Hepatocyte (in vitro differentiated cells): ENCODE measurements at regions not wholly inside any gene's neighbourhood (a gene's known extent, or its start where the extent isn't known, plus 50 kb on each side); places are given as distances from the start of the nearest gene placed in this dataset.

Source experiments
- DNase-seq: peaks from one replicate; pipeline ENCODE4 v3.0.0-alpha.2; 2016; ENCODE audit warnings: low spot score
- H2AFZ ChIP-seq: fragments of 200-600 bp; sonication (generic); 2 replicates; pipeline ENCODE4 v1.6.0; 2016; ENCODE audit warnings: antibody characterized with exemption, mild to moderate bottlenecking
- H3K27ac ChIP-seq: fragments of 200-600 bp; sonication (generic); 2 replicates; pipeline ENCODE4 v1.5.1; 2016; ENCODE audit warnings: mild to moderate bottlenecking
- H3K27me3 ChIP-seq: fragments of 200-600 bp; sonication (generic); 2 replicates; pipeline ENCODE4 v1.6.1; 2016
- H3K36me3 ChIP-seq: fragments of 200-600 bp; sonication (generic); replicated peaks from 2 replicates; pipeline ENCODE4 v1.5.1; 2016; ENCODE audit warnings: low read depth; ENCODE audit not compliant: insufficient read depth
- H3K4me1 ChIP-seq: fragments of 200-600 bp; sonication (generic); 2 replicates; pipeline ENCODE4 v1.5.1; 2016; ENCODE audit warnings: mild to moderate bottlenecking, moderate library complexity; ENCODE audit not compliant: insufficient read depth
- H3K4me2 ChIP-seq: fragments of 200-600 bp; sonication (generic); 2 replicates; pipeline ENCODE4 v1.6.0; 2016
- H3K4me3 ChIP-seq: fragments of 200-600 bp; sonication (generic); 2 replicates; pipeline ENCODE4 v1.5.1; 2016; ENCODE audit warnings: mild to moderate bottlenecking
- H3K79me2 ChIP-seq: fragments of 200-600 bp; sonication (generic); 2 replicates; pipeline ENCODE4 v1.6.0; 2017; ENCODE audit warnings: mild to moderate bottlenecking
- H3K9me2 ChIP-seq: fragments of 200-600 bp; sonication (generic); replicated peaks from 2 replicates; pipeline ENCODE4 v1.6.0; 2017; ENCODE audit warnings: mild to moderate bottlenecking; ENCODE audit not compliant: insufficient read depth
- H3K9me3 ChIP-seq: fragments of 200-600 bp; sonication (generic); 2 replicates; pipeline ENCODE4 v1.5.1; 2016; ENCODE audit warnings: low read depth, mild to moderate bottlenecking
- H4K20me1 ChIP-seq: fragments of 200-600 bp; sonication (generic); 2 replicates; pipeline ENCODE4 v1.6.0; 2016; ENCODE audit warnings: mild to moderate bottlenecking; ENCODE audit not compliant: insufficient read depth, poor library complexity, severe bottlenecking
- EZH2 ChIP-seq: fragments of 200-600 bp; sonication (generic); IDR thresholded peaks from 2 replicates; pipeline ENCODE4 v1.6.1; 2016; ENCODE audit warnings: antibody characterized with exemption, mild to moderate bottlenecking, borderline replicate concordance
- EZH2phosphoT487 ChIP-seq: fragments of 200-600 bp; sonication (generic); IDR thresholded peaks from one replicate; pipeline ENCODE4 v1.6.1; 2018; ENCODE audit warnings: antibody characterized with exemption, mild to moderate bottlenecking, low read depth, moderate library complexity; ENCODE audit not compliant: unreplicated experiment, severe bottlenecking
- WGBS: methylation state at CpG from one replicate; pipeline ENCODE4 v1.1.6; 2016; ENCODE audit warnings: low lambda C conversion rate; ENCODE audit errors: missing lambda C conversion rate; 5-methylcytosine and 5-hydroxymethylcytosine counted together
- TF ChIP-seq, protein P1 (sequence below): fragments of 200-600 bp; sonication (generic); IDR thresholded peaks from 2 replicates; pipeline ENCODE4 v1.5.1; 2016; ENCODE audit warnings: antibody characterized with exemption, mild to moderate bottlenecking; ENCODE audit not compliant: poor library complexity

DNA sequence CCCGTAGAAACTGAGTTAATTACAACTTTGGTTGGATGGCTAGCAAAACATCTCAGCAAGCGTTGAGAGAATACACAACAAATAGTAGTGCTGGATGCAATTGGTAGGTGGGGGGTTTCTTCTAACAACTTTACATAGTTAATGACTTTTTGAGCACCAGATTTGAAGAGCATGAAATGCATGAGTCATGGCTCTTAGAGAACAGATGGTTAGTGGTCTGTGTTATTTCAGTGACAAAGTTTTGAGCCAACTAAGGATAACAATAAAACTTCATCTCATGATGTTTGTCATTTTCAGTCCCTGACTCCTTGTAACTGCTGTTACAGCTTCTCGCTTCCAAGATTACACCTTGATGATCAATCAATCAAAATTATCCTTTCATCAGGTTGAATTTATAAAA is 399.0 kb upstream of the BRINP1 start:
- Histone ChIP-seq H2AFZ (no peak overlapping the region), H3K36me3 (no peaks in the 10 kb centered on the region), H3K4me3 (no peak overlapping the region), H3K9me3 (no peaks in the 10 kb centered on the region), H3K9me2 (no peaks in the 10 kb centered on the region), H3K27ac (no peak overlapping the region), H4K20me1 (no peaks in the 10 kb centered on the region), H3K4me1 (no peaks in the 10 kb centered on the region), H3K4me2 (no peak overlapping the region), H3K79me2 (no peaks in the 10 kb centered on the region), H3K27me3 (peaks cover 5% of the 10 kb centered on the region)
- TF ChIP-seq EZH2phosphoT487 (no peak), EZH2 (no peak)
- TF ChIP-seq, protein P1, sequence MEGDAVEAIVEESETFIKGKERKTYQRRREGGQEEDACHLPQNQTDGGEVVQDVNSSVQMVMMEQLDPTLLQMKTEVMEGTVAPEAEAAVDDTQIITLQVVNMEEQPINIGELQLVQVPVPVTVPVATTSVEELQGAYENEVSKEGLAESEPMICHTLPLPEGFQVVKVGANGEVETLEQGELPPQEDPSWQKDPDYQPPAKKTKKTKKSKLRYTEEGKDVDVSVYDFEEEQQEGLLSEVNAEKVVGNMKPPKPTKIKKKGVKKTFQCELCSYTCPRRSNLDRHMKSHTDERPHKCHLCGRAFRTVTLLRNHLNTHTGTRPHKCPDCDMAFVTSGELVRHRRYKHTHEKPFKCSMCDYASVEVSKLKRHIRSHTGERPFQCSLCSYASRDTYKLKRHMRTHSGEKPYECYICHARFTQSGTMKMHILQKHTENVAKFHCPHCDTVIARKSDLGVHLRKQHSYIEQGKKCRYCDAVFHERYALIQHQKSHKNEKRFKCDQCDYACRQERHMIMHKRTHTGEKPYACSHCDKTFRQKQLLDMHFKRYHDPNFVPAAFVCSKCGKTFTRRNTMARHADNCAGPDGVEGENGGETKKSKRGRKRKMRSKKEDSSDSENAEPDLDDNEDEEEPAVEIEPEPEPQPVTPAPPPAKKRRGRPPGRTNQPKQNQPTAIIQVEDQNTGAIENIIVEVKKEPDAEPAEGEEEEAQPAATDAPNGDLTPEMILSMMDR, result no peak
- WGBS, result 69% methylated on average over 3 of the region's 3 CpGs
- DNase-seq, result no peak

DNA sequence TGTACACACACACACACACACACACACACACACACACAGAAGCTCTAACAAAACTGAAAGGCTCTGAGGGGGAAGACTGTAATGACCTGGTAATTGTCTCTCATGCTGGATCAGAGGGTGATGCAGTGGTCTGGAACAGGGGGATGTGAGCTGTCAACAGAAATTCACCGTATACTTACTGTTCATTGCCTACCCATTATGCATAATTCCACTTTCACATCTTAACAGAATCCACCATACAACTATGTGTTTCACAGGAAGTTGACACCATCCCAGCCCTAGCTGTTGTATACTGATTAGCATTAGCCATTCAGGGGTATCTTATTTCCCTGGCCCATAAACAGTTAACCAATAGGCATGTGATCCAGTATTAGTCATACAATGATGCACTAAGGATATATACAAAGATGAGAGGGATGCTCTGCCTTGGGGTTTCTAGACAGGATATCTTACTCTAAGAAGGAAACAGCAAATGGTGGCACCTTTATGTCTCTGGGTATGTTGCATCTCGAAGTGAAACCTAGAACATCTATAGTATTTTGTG is 396.5 kb upstream of the BRINP1 start:
- Histone ChIP-seq H3K4me3 (no peak overlapping the region), H3K27me3 (no peaks in the 10 kb centered on the region), H3K36me3 (no peaks in the 10 kb centered on the region), H3K79me2 (no peaks in the 10 kb centered on the region), H3K27ac (no peak overlapping the region), H4K20me1 (no peaks in the 10 kb centered on the region), H2AFZ (no peak overlapping the region), H3K4me2 (no peak overlapping the region), H3K9me3 (no peaks in the 10 kb centered on the region), H3K9me2 (no peaks in the 10 kb centered on the region), H3K4me1 (no peaks in the 10 kb centered on the region)
- no peak for TF ChIP-seq EZH2
- no peak for TF ChIP-seq EZH2phosphoT487
- TF ChIP-seq, protein P1, result no peak
- DNase-seq, result no peak
- WGBS, result 67% methylated on average over 2 of the region's 2 CpGs

DNA sequence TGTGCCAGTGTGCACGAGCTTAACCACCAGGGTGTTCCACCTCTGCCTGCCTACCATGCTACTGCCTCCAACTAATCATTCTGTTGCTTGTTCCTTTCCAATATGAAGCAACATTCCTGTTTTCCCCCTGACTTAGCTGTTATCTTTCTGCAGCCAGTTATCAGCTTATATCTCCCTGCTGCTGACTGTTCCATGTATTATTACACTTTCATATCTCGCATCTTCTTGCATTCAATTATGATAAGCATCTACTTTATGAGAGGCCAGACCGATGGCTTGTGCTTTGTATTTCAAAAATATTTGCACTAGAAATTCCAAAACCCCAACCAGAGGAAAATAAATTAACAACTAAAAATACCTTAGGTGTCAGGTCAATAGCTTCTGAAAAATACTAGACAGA is 394.0 kb upstream of the BRINP1 start:
- Histone ChIP-seq H3K27me3 (peaks cover 5% of the 10 kb centered on the region), H4K20me1 (no peaks in the 10 kb centered on the region), H3K4me1 (no peaks in the 10 kb centered on the region), H3K36me3 (no peaks in the 10 kb centered on the region), H2AFZ (no peak overlapping the region), H3K4me3 (no peak overlapping the region), H3K27ac (no peak overlapping the region), H3K79me2 (no peaks in the 10 kb centered on the region), H3K9me2 (no peaks in the 10 kb centered on the region), H3K4me2 (no peak overlapping the region), H3K9me3 (no peaks in the 10 kb centered on the region)
- 23% methylated on average over 3 of the region's 3 CpGs for WGBS
- no peak for TF ChIP-seq EZH2
- no peak for DNase-seq

DNA sequence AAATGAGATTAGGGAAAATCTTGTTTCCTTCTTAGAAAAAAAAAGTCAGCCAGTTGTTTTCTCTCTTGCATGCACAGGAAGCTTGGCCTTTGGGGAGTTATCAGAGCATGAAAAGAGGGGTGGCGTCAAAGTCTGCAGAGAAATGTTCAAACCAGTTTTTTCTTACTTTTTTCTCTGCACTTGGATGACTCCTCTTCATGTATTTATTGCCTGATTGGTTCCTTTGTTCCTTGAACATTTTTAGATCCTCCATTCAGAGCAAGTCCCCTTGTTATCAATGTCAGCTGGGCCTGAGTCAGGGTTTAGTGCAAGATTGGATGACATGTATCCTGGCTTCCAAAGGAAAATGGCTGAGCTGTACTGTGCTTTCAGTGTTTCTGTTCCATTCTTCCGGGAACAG is 392.6 kb upstream of the BRINP1 start:
- H3K9me2 ChIP-seq, result no peaks in the 10 kb centered on the region
- DNase-seq, result no peak
- peaks cover 5% of the 10 kb centered on the region for H3K27me3 ChIP-seq
- no peak overlapping the region for H3K27ac ChIP-seq
- H3K4me3 ChIP-seq, result no peak overlapping the region
- no peaks in the 10 kb centered on the region for H3K9me3 ChIP-seq
- no peaks in the 10 kb centered on the region for H4K20me1 ChIP-seq
- H3K4me2 ChIP-seq, result no peak overlapping the region
- WGBS, result 80% methylated on average over 2 of the region's 2 CpGs
- no peak overlapping the region for H2AFZ ChIP-seq
- no peaks in the 10 kb centered on the region for H3K4me1 ChIP-seq
- TF ChIP-seq, protein P1, result no peak
- no peak for TF ChIP-seq EZH2phosphoT487
- H3K36me3 ChIP-seq, result no peaks in the 10 kb centered on the region
- no peaks in the 10 kb centered on the region for H3K79me2 ChIP-seq
